Caco-2 (cell line): ENCODE measurements at regions not wholly inside any gene's neighbourhood (a gene's known extent, or its start where the extent isn't known, plus 50 kb on each side); places are given as distances from the start of the nearest gene placed in this dataset.

Experiments used
- BruUV-seq: library from RNA; stranded (reverse); fragments of 400-500 nt; replicated peaks from 2 replicates; lab custom pipeline; 2021; lab: Mats Ljungman, UMichigan
- CTCF ChIA-PET: fragments of 300-600 bp; sonication (Branson Sonifier 250); formaldehyde crosslinking; loops from one replicate; lab custom pipeline; 2022; ENCODE audit warnings: antibody characterized with exemption; lab: Charles Lee
- POLR2A ChIA-PET: fragments of 300-600 bp; sonication (Branson Sonifier 250); formaldehyde crosslinking; loops from one replicate; lab custom pipeline; 2022; ENCODE audit warnings: antibody characterized with exemption; lab: Charles Lee
- DNase-seq, 2 experiments: peaks; one replicate each; pipeline versions ENCODE4 v3.0.0 to v3.0.0-alpha.2; 2020 to 2022
- H3K27me3 ChIP-seq: replicated peaks from 2 replicates; pipeline ENCODE4 v1.6.0; 2011; ENCODE audit warnings: low read length; ENCODE audit not compliant: control insufficient read depth, insufficient read depth
- H3K36me3 ChIP-seq: 2 replicates; pipeline ENCODE4 v1.5.1; 2011; ENCODE audit warnings: low read length; ENCODE audit not compliant: control insufficient read depth, insufficient read depth
- H3K4me1 ChIP-seq: fragments of 250-450 bp; sonication (Bioruptor Pico); 2 replicates; pipeline ENCODE4 v1.5.1; 2020; ENCODE audit warnings: mild to moderate bottlenecking
- H3K4me3 ChIP-seq: 2 replicates; pipeline ENCODE4 v1.5.1; 2011; ENCODE audit warnings: low read depth, mild to moderate bottlenecking, control low read depth, low read length
- H3K9me3 ChIP-seq: fragments of 250-450 bp; sonication (Bioruptor Pico); 2 replicates; pipeline ENCODE4 v1.5.1; 2020; ENCODE audit warnings: mild to moderate bottlenecking, moderate library complexity
- H3K27ac Mint-ChIP-seq: one replicate; pipeline ENCODE4 v1.8.0; 2022; ENCODE audit warnings: mixed read lengths; ENCODE audit not compliant: unreplicated experiment
- H3K27me3 Mint-ChIP-seq: one replicate; pipeline ENCODE4 v1.8.0; 2022; ENCODE audit warnings: mixed read lengths; ENCODE audit not compliant: insufficient read depth, unreplicated experiment
- H3K36me3 Mint-ChIP-seq: one replicate; pipeline ENCODE4 v1.8.0; 2022; ENCODE audit warnings: mild to moderate bottlenecking, mixed read lengths; ENCODE audit not compliant: insufficient read depth, unreplicated experiment
- H3K4me1 Mint-ChIP-seq: one replicate; pipeline ENCODE4 v1.8.0; 2022; ENCODE audit warnings: low read depth, mixed read lengths; ENCODE audit not compliant: unreplicated experiment
- H3K4me3 Mint-ChIP-seq: one replicate; pipeline ENCODE4 v1.8.0; 2022; ENCODE audit warnings: mild to moderate bottlenecking, moderate library complexity, mixed read lengths; ENCODE audit not compliant: unreplicated experiment
- H3K9me3 Mint-ChIP-seq: one replicate; pipeline ENCODE4 v1.8.0; 2022; ENCODE audit warnings: mixed read lengths; ENCODE audit not compliant: unreplicated experiment
- CTCF ChIP-seq, 2 experiments: fragments of 200-600 bp in 1 of 2; IDR thresholded peaks; 1 replicate in 1 of 2; 2 replicates in 1 of 2; pipeline versions ENCODE4 v1.5.1 to v1.8.0; 2011 to 2022; ENCODE audit warnings: antibody characterized with exemption in 1 of 2, control low read depth in 1 of 2, inconsistent platforms in 1 of 2, low read depth in 1 of 2, low read length in 1 of 2, mild to moderate bottlenecking in 1 of 2, moderate library complexity in 1 of 2; ENCODE audit not compliant: insufficient read depth in 1 of 2, severe bottlenecking in 1 of 2, unreplicated experiment in 1 of 2
- intact Hi-C: fragments of 100-400 bp; cut with micrococcal nuclease; formaldehyde crosslinking; loops from one replicate; pipeline ENCODE4 v1.10.0; 2022; ENCODE audit not compliant: unreplicated experiment

GRCh38 chr5:30039379-30039778 lies 1154.1 kb upstream of the CDH6 start:
- BruUV-seq, result no TSS peak
- Mint-ChIP-seq H3K27me3 (no peaks in the 10 kb centered on the region), H3K4me1 (no peaks in the 10 kb centered on the region), H3K9me3 (no peaks in the 10 kb centered on the region), H3K4me3 (no peak overlapping the region), H3K36me3 (no peaks in the 10 kb centered on the region), H3K27ac (no peak overlapping the region)
- ChIA-PET POLR2A (no interaction called here), CTCF (interaction anchor here (0.6 kb wide), 2 partner anchors 126 to 414 kb away, joined by 3 read pairs; no protein-coding TSS in a partner anchor)
- H3K36me3 ChIP-seq, result no peaks in the 10 kb centered on the region
- H3K4me3 ChIP-seq, result no peak overlapping the region
- TF ChIP-seq CTCF (IDR thresholded peaks at IDR 0.05; ENCODE audit: insufficient read depth in 1 of 2, low read depth in 1 of 2, low read length in 1 of 2, severe bottlenecking in 1 of 2, unreplicated experiment in 1 of 2), result no peak
- no peak for DNase-seq
- no peaks in the 10 kb centered on the region for H3K27me3 ChIP-seq
- intact Hi-C loops, result no loop called here
- no peaks in the 10 kb centered on the region for H3K4me1 ChIP-seq
- H3K9me3 ChIP-seq, result no peaks in the 10 kb centered on the region

GRCh38 chr5:30034870-30035269 lies 1158.6 kb upstream of the CDH6 start:
- no peak overlapping the region for H3K4me3 Mint-ChIP-seq
- no peak overlapping the region for H3K27ac Mint-ChIP-seq
- no peaks in the 10 kb centered on the region for H3K4me1 ChIP-seq
- CTCF ChIA-PET, result no interaction called here
- BruUV-seq, result no TSS peak
- DNase-seq, result no peak
- peaks cover 2% of the 10 kb centered on the region for H3K27me3 Mint-ChIP-seq
- H3K36me3 Mint-ChIP-seq, result no peaks in the 10 kb centered on the region
- H3K4me3 ChIP-seq, result no peak overlapping the region
- POLR2A ChIA-PET, result no interaction called here
- H3K4me1 Mint-ChIP-seq, result no peaks in the 10 kb centered on the region
- H3K9me3 Mint-ChIP-seq, result no peaks in the 10 kb centered on the region
- H3K9me3 ChIP-seq, result no peaks in the 10 kb centered on the region
- H3K36me3 ChIP-seq, result no peaks in the 10 kb centered on the region
- no peak for TF ChIP-seq CTCF (IDR thresholded peaks at IDR 0.05; ENCODE audit: insufficient read depth in 1 of 2, low read depth in 1 of 2, low read length in 1 of 2, severe bottlenecking in 1 of 2, unreplicated experiment in 1 of 2)
- no peaks in the 10 kb centered on the region for H3K27me3 ChIP-seq
- intact Hi-C loops, result no loop called here

GRCh38 chr5:30030101-30030500 lies 1163.4 kb upstream of the CDH6 start:
- ChIA-PET CTCF (no interaction called here), POLR2A (no interaction called here)
- no peaks in the 10 kb centered on the region for H3K9me3 ChIP-seq
- TF ChIP-seq CTCF (IDR thresholded peaks at IDR 0.05; ENCODE audit: insufficient read depth in 1 of 2, low read depth in 1 of 2, low read length in 1 of 2, severe bottlenecking in 1 of 2, unreplicated experiment in 1 of 2), result no peak
- peaks cover 2% of the 10 kb centered on the region for H3K27me3 Mint-ChIP-seq
- no peaks in the 10 kb centered on the region for H3K36me3 ChIP-seq
- intact Hi-C loops, result no loop called here
- no peaks in the 10 kb centered on the region for H3K9me3 Mint-ChIP-seq
- no peak overlapping the region for H3K4me3 ChIP-seq
- H3K4me1 Mint-ChIP-seq, result no peaks in the 10 kb centered on the region
- BruUV-seq, result no TSS peak
- DNase-seq, result no peak
- no peak overlapping the region for H3K4me3 Mint-ChIP-seq
- H3K4me1 ChIP-seq, result no peaks in the 10 kb centered on the region
- H3K27me3 ChIP-seq, result no peaks in the 10 kb centered on the region
- no peak overlapping the region for H3K27ac Mint-ChIP-seq
- H3K36me3 Mint-ChIP-seq, result no peaks in the 10 kb centered on the region
